Hematopoietic multipotent progenitor cell (in vitro differentiated cells): ENCODE measurements at regions not wholly inside any gene's neighbourhood (a gene's known extent, or its start where the extent isn't known, plus 50 kb on each side); places are given as distances from the start of the nearest gene placed in this dataset. TPM values are rescaled to one million over a fixed set of nuclear protein-coding genes. Genes with fewer than 3 reads are reported as not detected.
"Not testable (repeated sequence)": the region's sequence is repeated elsewhere in the genome, so short reads cannot be mapped to it uniquely, and the experiment has no call there.

ENCODE experiments used
- DNase-seq, 3 donors: peaks; one replicate each; pipeline ENCODE4 v3.0.0-alpha.2; 2011 to 2015; ENCODE audit warnings: low read depth in 2 of 3, low spot score in 2 of 3
- small RNA-seq: library from RNA; depleted of rRNA; stranded (forward); fragments of <200 nt; gene quantifications from one replicate; pipeline ENCODE3, GENCODE V24; 2012

- DNase-seq = no peak
Observed at GRCh38 chr6:137813308-137813970, 53.6 kb upstream of the TNFAIP3 start.

GRCh38 chr6:137814030-137814429, 53.0 kb upstream of the TNFAIP3 start:
- DNase-seq = not testable (repeated sequence)

- no peak for DNase-seq
Observed at GRCh38 chr6:137815692-137816091, 51.4 kb upstream of the TNFAIP3 start.

GRCh38 chr6:137816133-137816579, 50.9 kb upstream of the TNFAIP3 start:
- peak in 1 of 3 donors; percentile 48 for DNase-seq

GRCh38 chr6:137816688-137817618, 50.1 kb upstream of the TNFAIP3 start:
- DNase-seq = no peak

Small RNA genes in the stretch of these regions (small RNA-seq; reads per million reads assigned to genes)
- gene RF00019 = not detected
